ENCODE measurements at regions not wholly inside any gene's neighbourhood (a gene's known extent, or its start where the extent isn't known, plus 50 kb on each side); places are given as distances from the start of the nearest gene placed in this dataset.

- DNase-seq: no peak
Measured at GRCh38 chr18:25425024-25425423, 73.1 kb upstream of the ZNF521 start.

DNA sequence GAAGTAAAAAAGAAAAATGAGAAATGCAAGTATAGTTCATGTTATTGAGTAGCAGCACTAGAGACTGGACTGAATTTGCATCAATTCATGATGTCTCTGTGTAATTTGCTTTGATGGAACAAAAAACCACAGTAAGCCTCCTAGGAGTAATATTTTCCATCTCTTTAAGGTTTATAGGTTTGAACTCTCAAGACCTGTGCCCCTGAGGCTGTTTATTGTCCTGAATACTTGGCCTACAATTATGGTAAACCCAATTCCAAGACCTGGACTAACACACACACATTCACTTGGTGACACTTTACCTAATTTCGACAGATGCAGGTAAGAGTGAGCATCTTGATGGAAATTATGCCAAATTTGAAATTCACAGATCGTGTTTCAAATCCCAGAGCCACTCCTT lies 71.8 kb upstream of the ZNF521 start:
- no peak for DNase-seq

DNA sequence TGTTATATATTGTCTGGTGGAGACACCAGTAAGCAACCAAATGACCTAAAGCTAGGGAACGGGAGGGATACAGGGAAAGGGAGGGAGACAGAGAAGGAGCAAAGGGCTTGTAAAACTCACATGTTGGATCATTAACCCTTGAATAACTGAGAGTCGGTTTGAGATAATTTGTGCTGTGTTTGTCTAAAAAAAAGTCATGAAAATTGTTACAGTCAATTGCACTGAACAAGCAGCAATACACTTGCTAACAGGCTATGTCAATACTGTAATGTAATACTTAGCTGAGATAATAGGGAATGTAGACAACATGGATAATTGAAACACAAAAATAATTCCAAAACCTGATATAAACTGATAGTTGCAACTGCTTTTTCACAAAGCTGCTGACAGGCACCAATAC lies 71.3 kb upstream of the ZNF521 start:
- no peak for DNase-seq

DNA sequence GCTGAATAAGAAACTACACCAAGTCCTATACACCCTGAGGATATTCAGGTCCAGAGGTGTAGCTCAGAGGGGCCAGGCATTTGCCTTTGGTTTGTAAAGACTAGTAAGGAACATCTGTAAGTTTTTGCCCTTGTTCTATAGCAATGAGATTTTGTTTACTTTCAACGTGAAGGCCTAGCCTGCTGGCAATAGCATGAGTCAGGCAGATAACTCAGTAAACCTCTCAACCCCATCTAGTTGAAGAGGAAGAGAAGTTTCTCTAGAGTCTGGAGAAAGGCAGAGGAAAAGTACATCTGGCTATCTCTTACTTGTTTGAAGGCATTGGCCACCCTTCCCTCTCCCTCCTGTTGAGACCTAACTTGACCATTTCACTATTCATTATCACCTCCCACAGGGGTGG lies 70.3 kb upstream of the ZNF521 start:
- DNase-seq: no peak

DNA sequence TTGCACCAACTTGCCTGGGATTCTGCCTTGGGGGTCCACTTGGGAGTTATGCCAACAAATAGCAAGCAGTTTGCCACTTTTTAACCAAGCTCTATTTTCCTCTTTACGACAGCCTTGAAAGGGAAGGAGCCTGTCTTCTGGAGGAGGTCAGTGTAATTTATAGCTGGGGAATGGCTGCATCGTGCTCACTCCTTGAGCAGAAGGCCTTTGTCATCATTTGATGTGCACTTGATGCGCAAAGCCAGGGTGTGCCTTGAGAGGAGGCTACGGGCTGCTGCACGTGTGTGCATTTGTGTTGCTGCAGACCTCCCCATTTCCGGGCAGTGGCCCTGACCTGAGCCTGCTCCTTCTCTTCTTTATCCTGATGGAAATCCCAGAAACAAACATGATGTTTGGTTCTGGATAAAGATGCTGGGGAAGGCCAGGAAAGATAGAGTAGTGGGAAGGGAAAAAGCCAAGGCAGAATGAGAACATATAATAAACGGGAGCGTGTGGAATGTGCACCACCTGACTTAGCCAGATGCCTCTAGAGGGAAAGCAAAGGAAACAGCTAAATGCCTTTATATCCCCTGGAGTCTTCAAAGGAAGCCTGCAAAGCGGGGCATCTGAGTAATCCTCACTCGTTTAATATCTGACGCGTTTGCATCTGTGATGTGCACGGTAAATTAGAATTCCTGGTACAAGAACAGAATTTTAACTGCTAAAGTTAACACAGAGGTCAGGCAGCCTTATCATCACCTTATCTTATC lies 68.3 kb upstream of the ZNF521 start:
- DNase-seq: no peak

- no peak for DNase-seq
Measured at GRCh38 chr18:25416374-25416773, 64.4 kb upstream of the ZNF521 start.

GRCh38 chr18:25409971-25410370 lies 58.0 kb upstream of the ZNF521 start:
- no peak for DNase-seq

DNA sequence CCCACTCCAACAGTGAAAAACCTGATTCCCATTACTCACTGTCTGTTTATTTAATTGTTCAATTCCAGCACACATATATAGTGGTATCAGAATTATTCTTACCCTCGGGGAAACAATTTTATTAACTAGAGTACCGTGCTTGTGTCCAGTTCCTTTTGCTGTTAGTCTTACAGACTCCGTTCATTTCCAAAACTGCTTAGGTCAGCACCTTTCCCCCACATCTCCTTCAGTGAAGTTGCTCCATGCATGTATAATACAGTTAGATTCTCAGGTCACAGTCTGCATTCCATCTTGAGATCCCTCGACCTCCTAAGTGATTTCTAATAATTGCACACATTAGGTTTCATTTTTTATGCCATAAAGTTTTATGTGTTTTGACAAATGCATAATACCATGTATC lies 56.3 kb upstream of the ZNF521 start:
- no peak for DNase-seq

Measured in 8988T (cell line).